Activated naive CD8-positive, alpha-beta T cell treated with anti-CD3 and anti-CD28 coated beads, Interleukin-2, amount 10 ng/mL, durations not matched to agents 7 days and 5 days (primary cell): ENCODE measurements at regions not wholly inside any gene's neighbourhood (a gene's known extent, or its start where the extent isn't known, plus 50 kb on each side); places are given as distances from the start of the nearest gene placed in this dataset.

ENCODE experiments used
- ATAC-seq: fragments of 150-1000 bp; cut with Tn5 transposase; one replicate; pipeline ENCODE4 v1.10.0; 2021; ENCODE audit warnings: low read depth, moderate library complexity
- POLR2A ChIA-PET: fragments of 350-600 bp; sonication (Branson Sonifier 250); formaldehyde crosslinking; loops from one replicate; lab custom pipeline; 2021; ENCODE audit warnings: antibody characterized with exemption; lab: Charles Lee
- DNase-seq: peaks from one replicate; pipeline ENCODE4 v3.0.0; 2021
- H3K27ac Mint-ChIP-seq: one replicate; pipeline ENCODE4 v1.8.0; 2022; ENCODE audit warnings: mild to moderate bottlenecking, mixed read lengths
- H3K27me3 Mint-ChIP-seq: one replicate; pipeline ENCODE4 v1.8.0; 2022; ENCODE audit warnings: mild to moderate bottlenecking, moderate library complexity, mixed read lengths
- H3K36me3 Mint-ChIP-seq: one replicate; pipeline ENCODE4 v1.8.0; 2021; ENCODE audit warnings: mild to moderate bottlenecking, mixed read lengths
- H3K4me1 Mint-ChIP-seq: one replicate; pipeline ENCODE4 v1.8.0; 2021; ENCODE audit warnings: mixed read lengths
- H3K4me3 Mint-ChIP-seq: one replicate; pipeline ENCODE4 v1.8.0; 2022; ENCODE audit warnings: mild to moderate bottlenecking, moderate library complexity, mixed read lengths
- H3K9me3 Mint-ChIP-seq: one replicate; pipeline ENCODE4 v1.8.0; 2021; ENCODE audit warnings: mixed read lengths

DNA sequence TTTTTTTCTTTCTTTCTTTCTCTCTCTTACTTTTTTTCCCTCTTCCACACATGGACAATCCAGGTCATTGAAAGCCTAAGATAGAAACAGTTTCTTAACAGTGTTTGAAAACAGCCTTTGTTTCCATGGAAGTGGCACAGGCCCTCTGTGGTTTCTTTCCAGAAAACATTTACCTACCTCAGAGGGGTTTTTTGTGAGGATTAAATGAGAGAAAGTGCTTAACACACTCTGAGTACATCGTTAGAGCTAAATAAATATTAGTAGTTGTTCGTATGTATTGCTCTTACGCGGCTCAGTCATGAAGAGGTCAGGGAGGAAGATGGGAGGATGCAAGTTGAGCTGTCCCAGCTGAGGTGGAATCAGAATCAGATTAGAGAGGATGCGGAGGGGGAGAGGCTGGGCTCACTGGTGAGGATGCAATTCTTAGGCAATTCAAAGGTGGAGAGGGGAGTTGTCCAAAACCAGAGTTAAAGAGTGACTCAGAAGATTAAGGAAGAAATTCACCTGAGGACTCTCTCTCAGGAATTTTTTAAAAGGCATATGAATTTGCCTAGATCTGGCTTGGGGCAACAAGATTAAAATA, 345.4 kb downstream of the PMP22 start:
- no peaks in the 10 kb centered on the region for H3K36me3 Mint-ChIP-seq
- ATAC-seq, result no peak
- no peak for DNase-seq
- H3K9me3 Mint-ChIP-seq, result peaks cover 1% of the 10 kb centered on the region
- no peak overlapping the region for H3K27ac Mint-ChIP-seq
- POLR2A ChIA-PET, result no interaction called here
- no peaks in the 10 kb centered on the region for H3K4me1 Mint-ChIP-seq
- peaks cover 3% of the 10 kb centered on the region for H3K27me3 Mint-ChIP-seq
- no peak overlapping the region for H3K4me3 Mint-ChIP-seq

DNA sequence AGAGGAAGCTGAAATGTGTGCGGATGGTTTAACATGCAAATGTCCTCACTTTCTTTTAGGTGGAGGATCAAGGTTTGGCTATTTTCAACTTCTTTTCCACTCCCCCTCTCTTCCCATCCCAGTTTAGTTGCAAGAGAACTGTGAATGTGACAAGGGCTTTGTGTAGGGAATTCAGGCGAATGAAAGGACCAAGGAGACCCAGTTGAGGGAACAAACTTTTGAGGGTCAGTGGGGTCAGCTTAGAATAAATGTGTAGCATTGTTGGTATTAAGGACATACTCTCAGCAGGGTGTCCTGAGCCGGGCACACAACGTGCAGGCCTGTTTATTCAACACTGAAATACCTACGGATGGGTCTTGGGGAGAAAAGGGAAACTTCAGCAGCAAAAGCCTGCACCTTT, 346.0 kb downstream of the PMP22 start:
- H3K36me3 Mint-ChIP-seq, result no peaks in the 10 kb centered on the region
- no peak overlapping the region for H3K27ac Mint-ChIP-seq
- ATAC-seq, result no peak

DNA sequence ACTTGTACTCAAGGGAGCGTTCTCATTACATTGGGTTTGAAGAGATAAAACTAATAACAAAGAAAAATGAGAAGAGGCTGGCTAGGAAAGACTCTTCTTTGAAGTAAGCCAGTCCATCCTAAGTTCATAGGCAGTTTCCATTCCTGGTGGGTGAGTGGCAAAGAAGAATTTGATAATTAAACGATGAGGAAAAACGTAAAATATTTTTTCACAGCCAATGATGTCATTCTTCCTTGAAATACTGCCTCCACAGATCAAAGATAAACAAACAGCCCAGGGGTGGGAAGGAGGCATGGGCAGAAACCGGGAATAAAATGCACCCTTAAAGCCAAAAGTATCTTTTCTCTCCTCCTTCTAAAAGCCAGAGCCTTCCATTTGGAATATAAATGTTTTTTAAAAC, 346.6 kb downstream of the PMP22 start:
- POLR2A ChIA-PET, result no interaction called here
- peaks cover 12% of the 10 kb centered on the region for H3K27me3 Mint-ChIP-seq
- H3K36me3 Mint-ChIP-seq, result no peaks in the 10 kb centered on the region
- H3K27ac Mint-ChIP-seq, result no peak overlapping the region
- DNase-seq, result no peak
- H3K9me3 Mint-ChIP-seq, result peaks cover 1% of the 10 kb centered on the region
- no peaks in the 10 kb centered on the region for H3K4me1 Mint-ChIP-seq
- H3K4me3 Mint-ChIP-seq, result no peak overlapping the region
- no peak for ATAC-seq

More for the DNA sequence above, 346.0 kb downstream of the PMP22 start:
- H3K27me3 Mint-ChIP-seq, result peaks cover 7% of the 10 kb centered on the region
- H3K4me3 Mint-ChIP-seq, result no peak overlapping the region
- peaks cover 1% of the 10 kb centered on the region for H3K9me3 Mint-ChIP-seq
- DNase-seq, result no peak
- POLR2A ChIA-PET, result no interaction called here
- H3K4me1 Mint-ChIP-seq, result no peaks in the 10 kb centered on the region

DNA sequence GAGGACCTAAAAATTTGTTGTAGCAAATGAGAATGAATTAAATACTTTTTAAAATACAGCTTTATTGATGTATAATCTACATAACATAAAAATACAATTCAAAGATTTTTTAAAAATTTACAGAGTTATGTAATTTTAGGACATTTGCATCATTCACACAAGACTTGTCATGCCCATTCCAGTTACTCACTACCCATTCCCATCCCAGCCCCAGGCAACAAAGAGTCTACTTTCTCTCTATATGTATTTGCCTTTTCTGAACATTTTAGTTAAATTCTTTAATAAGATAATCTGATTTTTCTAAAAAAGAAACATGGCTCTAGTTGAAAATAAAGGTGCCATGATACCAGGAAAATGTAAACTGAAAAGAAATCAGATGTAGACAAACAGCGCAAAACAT, 354.2 kb downstream of the PMP22 start:
- H3K4me1 Mint-ChIP-seq, result peaks cover 10% of the 10 kb centered on the region
- peaks cover 2% of the 10 kb centered on the region for H3K36me3 Mint-ChIP-seq
- H3K9me3 Mint-ChIP-seq, result peaks cover 7% of the 10 kb centered on the region
- no peak overlapping the region for H3K27ac Mint-ChIP-seq
- H3K27me3 Mint-ChIP-seq, result peaks cover 20% of the 10 kb centered on the region
- H3K4me3 Mint-ChIP-seq, result no peak overlapping the region
- DNase-seq (no peak), ATAC-seq (no peak)
- POLR2A ChIA-PET, result no interaction called here

DNA sequence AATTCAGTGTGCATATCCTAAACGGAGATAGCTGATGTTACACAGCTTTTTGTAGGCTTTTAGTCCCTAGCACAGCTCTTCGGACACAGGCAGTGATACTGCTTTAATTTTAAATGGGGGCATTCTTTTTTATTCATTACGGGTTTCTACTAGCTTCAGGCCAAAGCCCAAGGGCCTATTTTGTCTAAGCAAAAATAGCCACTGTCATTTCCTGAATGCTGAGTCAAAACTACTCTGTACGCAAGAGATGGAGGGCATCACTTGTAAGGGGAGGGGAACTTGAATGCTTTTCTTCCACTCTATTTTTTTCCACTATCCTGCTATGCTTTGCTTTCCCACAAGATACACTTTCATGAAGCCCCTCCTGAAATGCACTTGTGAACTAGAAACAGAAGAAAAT, 360.7 kb downstream of the PMP22 start:
- Mint-ChIP-seq H3K36me3 (no peaks in the 10 kb centered on the region), H3K4me3 (no peak overlapping the region), H3K27ac (no peak overlapping the region), H3K9me3 (no peaks in the 10 kb centered on the region), H3K27me3 (peaks cover 10% of the 10 kb centered on the region), H3K4me1 (no peaks in the 10 kb centered on the region)
- ATAC-seq (no peak), DNase-seq (no peak)
- POLR2A ChIA-PET, result no interaction called here

DNA sequence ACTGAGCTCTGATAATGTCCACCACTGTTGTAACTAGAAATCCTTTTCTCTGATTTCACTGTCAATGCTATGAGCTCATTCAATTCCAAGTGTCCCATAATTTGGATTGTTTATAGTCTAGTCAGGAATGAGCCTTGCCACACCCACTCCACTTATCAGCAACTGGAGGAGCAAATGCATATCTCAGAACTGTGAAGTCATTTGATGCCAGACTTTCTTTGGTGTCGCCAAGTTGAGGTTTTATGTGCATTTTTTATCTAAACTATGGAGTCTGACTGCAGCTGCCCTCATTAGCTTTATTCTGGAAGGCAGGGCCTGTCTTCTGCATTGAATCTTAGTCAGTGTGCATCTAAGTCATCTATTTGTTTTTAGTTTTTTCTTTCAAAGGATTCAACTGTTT, 361.3 kb downstream of the PMP22 start:
- DNase-seq, result no peak
- Mint-ChIP-seq H3K4me3 (no peak overlapping the region), H3K27me3 (peaks cover 10% of the 10 kb centered on the region), H3K4me1 (no peaks in the 10 kb centered on the region), H3K9me3 (no peaks in the 10 kb centered on the region), H3K27ac (no peak overlapping the region), H3K36me3 (no peaks in the 10 kb centered on the region)
- no peak for ATAC-seq
- POLR2A ChIA-PET, result no interaction called here

DNA sequence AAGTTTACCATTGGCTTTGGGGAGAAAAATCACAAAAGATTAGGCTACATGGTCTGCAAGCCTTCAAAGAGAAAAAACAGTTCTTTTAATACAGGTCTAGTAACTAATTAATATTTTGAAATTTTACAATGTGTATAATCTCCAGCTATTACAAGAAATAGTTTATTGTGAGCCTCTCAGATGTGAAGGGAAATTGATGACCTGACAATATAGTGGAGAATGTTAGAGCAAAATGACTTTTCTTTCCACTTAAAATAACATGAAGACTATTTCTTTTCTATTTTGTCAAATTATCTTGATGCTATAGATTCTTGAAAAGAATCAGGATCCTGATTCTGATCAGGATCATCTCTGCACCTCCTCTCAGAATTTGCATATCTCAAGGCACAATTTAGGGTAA, 362.3 kb downstream of the PMP22 start:
- POLR2A ChIA-PET, result no interaction called here
- DNase-seq (no peak), ATAC-seq (no peak)
- H3K27ac Mint-ChIP-seq, result no peak overlapping the region
- H3K4me3 Mint-ChIP-seq, result no peak overlapping the region
- H3K4me1 Mint-ChIP-seq, result no peaks in the 10 kb centered on the region
- H3K9me3 Mint-ChIP-seq, result no peaks in the 10 kb centered on the region
- H3K36me3 Mint-ChIP-seq, result no peaks in the 10 kb centered on the region
- H3K27me3 Mint-ChIP-seq, result peaks cover 10% of the 10 kb centered on the region

DNA sequence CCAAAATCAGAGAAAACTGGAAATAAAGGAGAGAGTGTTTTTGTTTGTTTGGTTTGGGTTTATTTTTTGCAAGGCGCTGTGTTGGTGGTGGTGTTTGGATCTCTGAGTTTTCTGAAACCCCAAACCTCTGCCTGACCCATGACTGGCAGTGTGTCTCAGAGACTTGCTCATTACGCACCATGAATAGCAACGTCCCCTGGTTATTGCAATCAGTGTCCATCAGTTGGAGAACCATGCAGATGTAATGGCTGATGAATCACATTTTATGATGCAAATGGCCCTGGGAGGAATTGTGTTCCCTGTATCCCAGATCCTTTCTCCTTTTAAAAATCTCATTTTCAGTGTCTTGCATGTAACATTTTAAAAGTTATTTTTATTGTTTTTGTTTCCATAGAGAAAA, 362.8 kb downstream of the PMP22 start:
- Mint-ChIP-seq H3K4me1 (no peaks in the 10 kb centered on the region), H3K36me3 (no peaks in the 10 kb centered on the region), H3K27ac (no peak overlapping the region), H3K4me3 (no peak overlapping the region), H3K27me3 (peaks cover 10% of the 10 kb centered on the region), H3K9me3 (no peaks in the 10 kb centered on the region)
- no peak for DNase-seq
- POLR2A ChIA-PET, result no interaction called here
- ATAC-seq, result no peak

DNA sequence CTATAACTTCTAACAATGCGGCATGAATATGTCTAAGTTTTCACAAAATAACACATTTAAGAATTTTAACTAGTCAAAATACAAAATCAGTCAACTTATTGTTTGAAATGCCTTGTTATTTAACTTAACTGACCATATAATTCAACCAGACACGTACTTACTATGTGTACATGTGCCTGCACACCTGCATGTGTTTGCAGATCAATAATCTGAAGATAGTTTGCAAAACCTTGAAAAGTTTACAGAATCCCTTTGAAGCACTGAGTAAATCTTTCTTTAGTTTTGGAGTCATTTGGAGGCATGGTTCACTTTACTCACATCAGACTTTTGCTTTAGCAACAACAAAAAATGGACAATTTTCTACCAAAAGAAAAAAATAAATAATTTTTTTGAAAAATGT, 363.8 kb downstream of the PMP22 start:
- no peaks in the 10 kb centered on the region for H3K4me1 Mint-ChIP-seq
- ATAC-seq (no peak), DNase-seq (no peak)
- POLR2A ChIA-PET, result no interaction called here
- no peaks in the 10 kb centered on the region for H3K36me3 Mint-ChIP-seq
- H3K9me3 Mint-ChIP-seq, result no peaks in the 10 kb centered on the region
- no peak overlapping the region for H3K27ac Mint-ChIP-seq
- no peak overlapping the region for H3K4me3 Mint-ChIP-seq
- peaks cover 10% of the 10 kb centered on the region for H3K27me3 Mint-ChIP-seq

DNA sequence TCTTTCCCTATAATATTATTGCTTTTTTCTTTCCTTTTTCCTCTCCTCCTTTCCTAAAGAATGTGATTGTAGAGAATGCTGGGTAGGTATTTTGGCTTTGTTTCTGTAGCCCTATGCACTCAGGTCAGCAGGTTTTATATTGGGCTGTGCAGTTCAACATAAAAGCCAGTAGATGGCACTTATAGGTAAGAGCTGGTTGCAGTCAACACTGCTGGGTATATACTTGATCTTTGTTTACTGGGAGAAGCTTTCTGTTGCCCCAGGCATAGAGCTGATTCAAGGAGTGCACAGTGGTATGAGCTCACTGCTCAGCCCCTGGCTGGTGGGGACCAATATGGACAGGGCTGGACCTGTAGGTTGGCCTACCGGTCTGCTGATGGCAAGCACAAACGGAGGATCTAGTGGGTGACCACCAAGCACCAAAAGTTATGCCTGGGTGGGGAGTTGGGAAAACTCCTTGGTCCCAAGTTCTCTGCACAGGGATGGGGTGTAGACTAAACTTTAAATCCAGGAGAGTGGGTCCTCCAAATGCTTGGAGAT, 378.9 kb downstream of the PMP22 start:
- H3K36me3 Mint-ChIP-seq, result no peaks in the 10 kb centered on the region
- H3K9me3 Mint-ChIP-seq, result peaks cover 12% of the 10 kb centered on the region
- peaks cover 8% of the 10 kb centered on the region for H3K27me3 Mint-ChIP-seq
- ATAC-seq (no peak), DNase-seq (no peak)
- POLR2A ChIA-PET, result no interaction called here
- no peak overlapping the region for H3K4me3 Mint-ChIP-seq
- H3K4me1 Mint-ChIP-seq, result no peaks in the 10 kb centered on the region
- no peak overlapping the region for H3K27ac Mint-ChIP-seq

DNA sequence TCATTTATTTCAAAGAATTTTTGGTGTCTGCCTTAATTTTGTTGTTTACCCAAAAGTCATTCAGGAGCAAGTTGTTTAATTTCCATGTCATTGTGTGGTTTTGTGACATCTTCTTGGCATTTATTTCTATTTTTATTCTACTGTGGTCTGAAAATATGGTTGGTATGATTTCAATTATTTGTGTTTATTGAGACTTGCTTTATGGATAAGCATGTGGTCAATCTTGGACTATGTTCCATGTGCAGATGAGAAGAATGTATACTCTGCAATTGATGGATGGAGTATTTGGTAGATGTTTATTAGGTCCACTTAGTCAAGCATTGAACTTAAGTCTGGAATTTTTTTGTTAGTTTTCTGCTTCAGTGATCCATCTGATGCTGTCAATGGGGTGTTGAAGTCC, 383.0 kb downstream of the PMP22 start:
- no peaks in the 10 kb centered on the region for H3K4me1 Mint-ChIP-seq
- ATAC-seq (no peak), DNase-seq (no peak)
- H3K27me3 Mint-ChIP-seq, result peaks cover 6% of the 10 kb centered on the region
- H3K9me3 Mint-ChIP-seq, result peaks cover 10% of the 10 kb centered on the region
- H3K4me3 Mint-ChIP-seq, result no peak overlapping the region
- no peak overlapping the region for H3K27ac Mint-ChIP-seq
- POLR2A ChIA-PET, result no interaction called here
- H3K36me3 Mint-ChIP-seq, result no peaks in the 10 kb centered on the region

DNA sequence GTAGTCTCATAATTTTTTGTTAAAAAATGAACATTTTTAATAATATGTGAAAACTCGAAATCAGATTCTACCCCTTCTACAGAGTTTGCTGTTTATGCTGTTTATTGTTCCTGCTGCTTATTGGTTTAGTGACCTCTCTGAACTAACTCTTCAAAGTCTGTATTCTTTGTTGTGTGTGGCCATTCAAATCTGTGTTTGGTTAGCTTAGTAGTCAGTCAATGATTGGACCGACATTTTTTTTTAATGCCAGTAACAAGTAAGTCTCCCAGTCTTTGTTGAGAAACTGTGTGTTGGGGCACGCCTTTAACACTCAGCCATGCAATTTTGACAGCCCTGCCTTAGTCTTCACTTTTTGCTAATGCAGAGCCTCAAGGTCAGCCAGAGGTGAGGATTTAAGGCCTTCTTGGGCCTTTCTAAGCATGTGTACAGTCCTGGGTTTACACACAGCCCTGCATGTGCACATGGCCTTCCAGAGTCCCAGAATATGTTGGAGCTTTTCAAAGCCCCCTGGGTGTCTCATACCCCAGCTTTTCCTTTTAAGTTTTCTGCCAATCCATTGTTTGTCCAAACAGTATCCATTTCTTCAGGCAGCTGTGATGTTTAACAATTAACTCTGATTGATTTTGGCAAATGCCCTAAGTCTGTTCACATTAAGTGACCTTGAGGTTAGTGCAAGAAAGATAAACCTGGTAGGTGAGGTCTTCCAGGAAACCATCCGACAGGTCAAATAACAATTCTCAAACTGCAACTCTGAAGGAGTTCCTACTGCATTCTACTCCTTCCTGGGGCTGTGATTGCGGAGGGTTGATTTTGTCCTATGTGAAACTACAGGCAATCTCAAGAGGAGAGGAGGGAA, 389.3 kb downstream of the PMP22 start:
- no peaks in the 10 kb centered on the region for H3K9me3 Mint-ChIP-seq
- H3K27ac Mint-ChIP-seq, result no peak overlapping the region
- no peak overlapping the region for H3K4me3 Mint-ChIP-seq
- peaks cover 8% of the 10 kb centered on the region for H3K27me3 Mint-ChIP-seq
- no peak for ATAC-seq
- H3K4me1 Mint-ChIP-seq, result no peaks in the 10 kb centered on the region
- DNase-seq, result no peak
- POLR2A ChIA-PET, result no interaction called here
- no peaks in the 10 kb centered on the region for H3K36me3 Mint-ChIP-seq

DNA sequence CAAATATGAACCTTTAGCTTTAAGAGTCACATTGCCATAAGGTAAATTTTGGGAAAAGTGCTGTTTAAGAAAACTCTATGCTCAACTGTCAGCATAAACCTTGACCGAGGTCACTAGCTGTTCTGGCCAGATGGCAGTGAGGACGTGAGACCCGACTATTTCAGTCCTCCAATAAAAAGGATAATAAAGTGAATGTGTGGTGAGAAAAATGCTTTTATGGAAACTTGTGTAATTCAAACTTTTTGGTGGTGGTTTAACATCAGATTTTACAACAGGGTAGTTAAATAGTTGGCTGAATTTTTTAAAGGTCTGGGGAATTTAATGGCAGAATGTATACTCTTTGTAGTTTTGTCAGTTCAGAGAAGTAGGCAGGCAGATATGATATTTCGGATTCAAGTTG, 391.1 kb downstream of the PMP22 start:
- H3K27me3 Mint-ChIP-seq, result peaks cover 11% of the 10 kb centered on the region
- H3K4me3 Mint-ChIP-seq, result no peak overlapping the region
- no peaks in the 10 kb centered on the region for H3K36me3 Mint-ChIP-seq
- no peaks in the 10 kb centered on the region for H3K9me3 Mint-ChIP-seq
- no peak for ATAC-seq
- H3K27ac Mint-ChIP-seq, result no peak overlapping the region
- POLR2A ChIA-PET, result no interaction called here
- no peak for DNase-seq
- H3K4me1 Mint-ChIP-seq, result no peaks in the 10 kb centered on the region

DNA sequence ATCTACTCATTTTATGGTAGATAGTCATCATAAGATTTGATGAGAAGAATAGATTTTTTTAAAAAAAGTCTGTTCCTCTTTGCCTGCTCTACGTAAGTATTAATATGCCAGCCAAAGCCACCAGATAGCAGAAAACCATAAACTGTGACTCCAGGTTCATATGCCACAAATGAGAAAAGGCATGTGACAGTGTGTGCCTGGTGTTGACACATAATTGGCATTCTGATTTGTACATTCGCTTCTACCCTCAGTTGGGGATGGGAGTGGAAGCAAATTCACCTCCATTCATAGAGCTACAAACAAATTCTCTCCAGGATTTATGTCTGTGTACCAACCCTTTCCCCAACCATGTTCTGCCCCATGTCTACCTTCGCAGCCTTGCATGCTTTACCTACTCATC, 391.6 kb downstream of the PMP22 start:
- Mint-ChIP-seq H3K27me3 (peaks cover 11% of the 10 kb centered on the region), H3K4me1 (no peaks in the 10 kb centered on the region)
- POLR2A ChIA-PET, result no interaction called here

More for the DNA sequence above, 391.6 kb downstream of the PMP22 start:
- Mint-ChIP-seq H3K9me3 (no peaks in the 10 kb centered on the region), H3K4me3 (no peak overlapping the region), H3K27ac (no peak overlapping the region), H3K36me3 (no peaks in the 10 kb centered on the region)
- no peak for ATAC-seq
- DNase-seq, result no peak
